Hepatocyte (in vitro differentiated cells): ENCODE measurements at regions not wholly inside any gene's neighbourhood (a gene's known extent, or its start where the extent isn't known, plus 50 kb on each side); places are given as distances from the start of the nearest gene placed in this dataset.
A peak's percentile ranks its signal among the peaks of the same experiment; 100 is the strongest.

Source experiments
- DNase-seq: peaks from one replicate; pipeline ENCODE4 v3.0.0-alpha.2; 2016; ENCODE audit warnings: low spot score
- H2AFZ ChIP-seq: fragments of 200-600 bp; sonication (generic); 2 replicates; pipeline ENCODE4 v1.6.0; 2016; ENCODE audit warnings: antibody characterized with exemption, mild to moderate bottlenecking
- H3K27ac ChIP-seq: fragments of 200-600 bp; sonication (generic); 2 replicates; pipeline ENCODE4 v1.5.1; 2016; ENCODE audit warnings: mild to moderate bottlenecking
- H3K27me3 ChIP-seq: fragments of 200-600 bp; sonication (generic); 2 replicates; pipeline ENCODE4 v1.6.1; 2016
- H3K36me3 ChIP-seq: fragments of 200-600 bp; sonication (generic); replicated peaks from 2 replicates; pipeline ENCODE4 v1.5.1; 2016; ENCODE audit warnings: low read depth; ENCODE audit not compliant: insufficient read depth
- H3K4me1 ChIP-seq: fragments of 200-600 bp; sonication (generic); 2 replicates; pipeline ENCODE4 v1.5.1; 2016; ENCODE audit warnings: mild to moderate bottlenecking, moderate library complexity; ENCODE audit not compliant: insufficient read depth
- H3K4me2 ChIP-seq: fragments of 200-600 bp; sonication (generic); 2 replicates; pipeline ENCODE4 v1.6.0; 2016
- H3K4me3 ChIP-seq: fragments of 200-600 bp; sonication (generic); 2 replicates; pipeline ENCODE4 v1.5.1; 2016; ENCODE audit warnings: mild to moderate bottlenecking
- H3K79me2 ChIP-seq: fragments of 200-600 bp; sonication (generic); 2 replicates; pipeline ENCODE4 v1.6.0; 2017; ENCODE audit warnings: mild to moderate bottlenecking
- H3K9me2 ChIP-seq: fragments of 200-600 bp; sonication (generic); replicated peaks from 2 replicates; pipeline ENCODE4 v1.6.0; 2017; ENCODE audit warnings: mild to moderate bottlenecking; ENCODE audit not compliant: insufficient read depth
- H3K9me3 ChIP-seq: fragments of 200-600 bp; sonication (generic); 2 replicates; pipeline ENCODE4 v1.5.1; 2016; ENCODE audit warnings: low read depth, mild to moderate bottlenecking
- H4K20me1 ChIP-seq: fragments of 200-600 bp; sonication (generic); 2 replicates; pipeline ENCODE4 v1.6.0; 2016; ENCODE audit warnings: mild to moderate bottlenecking; ENCODE audit not compliant: insufficient read depth, poor library complexity, severe bottlenecking
- CTCF ChIP-seq: fragments of 200-600 bp; sonication (generic); IDR thresholded peaks from 2 replicates; pipeline ENCODE4 v1.5.1; 2016; ENCODE audit warnings: antibody characterized with exemption, mild to moderate bottlenecking; ENCODE audit not compliant: poor library complexity
- EZH2 ChIP-seq: fragments of 200-600 bp; sonication (generic); IDR thresholded peaks from 2 replicates; pipeline ENCODE4 v1.6.1; 2016; ENCODE audit warnings: antibody characterized with exemption, mild to moderate bottlenecking, borderline replicate concordance
- EZH2phosphoT487 ChIP-seq: fragments of 200-600 bp; sonication (generic); IDR thresholded peaks from one replicate; pipeline ENCODE4 v1.6.1; 2018; ENCODE audit warnings: antibody characterized with exemption, mild to moderate bottlenecking, low read depth, moderate library complexity; ENCODE audit not compliant: unreplicated experiment, severe bottlenecking
- WGBS: methylation state at CpG from one replicate; pipeline ENCODE4 v1.1.6; 2016; ENCODE audit warnings: low lambda C conversion rate; ENCODE audit errors: missing lambda C conversion rate; 5-methylcytosine and 5-hydroxymethylcytosine counted together

GRCh38 chr5:4866131-4866659, 273.9 kb upstream of the ADAMTS16 start:
- TF ChIP-seq CTCF (no peak), EZH2phosphoT487 (no peak), EZH2 (no peak)
- Histone ChIP-seq H3K36me3 (no peaks in the 10 kb centered on the region), H3K27me3 (no peaks in the 10 kb centered on the region), H3K9me3 (no peaks in the 10 kb centered on the region), H3K79me2 (no peaks in the 10 kb centered on the region), H2AFZ (no peak overlapping the region), H3K4me1 (no peaks in the 10 kb centered on the region), H3K4me3 (no peak overlapping the region), H3K9me2 (no peaks in the 10 kb centered on the region), H4K20me1 (no peaks in the 10 kb centered on the region), H3K27ac (no peak overlapping the region), H3K4me2 (no peak overlapping the region)
- 98% methylated on average over 30 of the region's 49 CpGs for WGBS
- DNase-seq: no peak

DNA sequence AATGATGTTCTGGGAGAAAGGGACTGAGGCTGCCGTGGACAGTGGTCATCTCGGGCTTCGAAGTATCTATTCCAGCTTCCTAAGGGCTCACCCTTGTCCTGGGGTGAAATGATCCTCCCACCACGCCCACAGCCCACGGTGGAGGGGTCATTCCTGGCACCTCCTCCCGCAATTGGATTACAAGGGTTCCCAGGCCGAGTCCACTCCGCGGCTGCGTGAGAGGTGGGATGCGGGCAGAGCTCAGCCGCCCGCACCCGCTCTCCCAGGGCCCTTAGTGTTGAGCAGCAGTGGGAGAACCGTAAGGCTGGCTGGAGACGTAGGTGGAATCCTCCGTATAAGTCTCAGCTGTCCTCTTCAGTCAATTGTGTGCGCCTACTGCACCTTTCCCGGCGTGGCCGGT, 273.3 kb upstream of the ADAMTS16 start:
- Histone ChIP-seq H2AFZ (no peak overlapping the region), H3K79me2 (no peaks in the 10 kb centered on the region), H3K4me2 (no peak overlapping the region), H3K36me3 (no peaks in the 10 kb centered on the region), H3K4me3 (no peak overlapping the region), H3K4me1 (no peaks in the 10 kb centered on the region), H3K27ac (no peak overlapping the region), H3K9me2 (no peaks in the 10 kb centered on the region), H3K9me3 (no peaks in the 10 kb centered on the region), H3K27me3 (no peaks in the 10 kb centered on the region), H4K20me1 (no peaks in the 10 kb centered on the region)
- 96% methylated on average over 15 of the region's 21 CpGs for WGBS
- TF ChIP-seq EZH2: no peak
- TF ChIP-seq EZH2phosphoT487: no peak
- TF ChIP-seq CTCF: no peak
- no peak for DNase-seq

DNA sequence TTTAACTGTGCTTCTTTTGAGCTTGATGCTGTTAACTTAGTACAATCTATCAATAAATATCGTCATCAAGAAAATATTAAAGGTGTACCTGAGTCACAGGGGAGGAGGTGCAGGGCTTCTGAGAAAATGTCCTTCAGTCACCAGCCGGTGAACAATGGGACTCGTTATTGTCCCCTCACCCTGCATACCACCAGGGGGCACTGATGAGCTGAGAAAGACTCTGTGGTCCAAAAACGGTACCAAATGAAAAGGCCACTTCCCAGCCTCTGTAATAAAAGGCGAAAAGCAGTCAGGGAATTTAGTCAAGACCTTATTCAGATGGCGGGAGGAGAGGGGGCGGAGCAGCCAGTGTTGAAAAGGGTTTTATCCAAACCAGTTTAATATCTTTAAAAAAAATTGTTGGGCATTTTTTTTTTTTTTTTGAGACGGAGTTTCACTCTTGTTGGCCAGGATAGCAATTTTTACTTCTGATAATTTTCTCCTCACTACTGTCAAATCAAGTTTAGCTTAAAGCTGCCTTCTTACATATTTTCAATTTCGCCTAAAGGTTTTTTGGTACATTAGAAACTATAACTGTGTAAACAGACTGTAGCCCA, 271.9 kb upstream of the ADAMTS16 start:
- no peaks in the 10 kb centered on the region for H3K27me3 ChIP-seq
- H3K4me1 ChIP-seq: no peaks in the 10 kb centered on the region
- no peak overlapping the region for H3K4me2 ChIP-seq
- DNase-seq: peak; percentile 74
- no peak overlapping the region for H2AFZ ChIP-seq
- H3K27ac ChIP-seq: no peak overlapping the region
- H3K79me2 ChIP-seq: no peaks in the 10 kb centered on the region
- 42% methylated on average over 9 of the region's 9 CpGs for WGBS
- H3K9me3 ChIP-seq: no peaks in the 10 kb centered on the region
- H4K20me1 ChIP-seq: no peaks in the 10 kb centered on the region
- no peak overlapping the region for H3K4me3 ChIP-seq
- no peak for TF ChIP-seq EZH2phosphoT487
- no peak for TF ChIP-seq EZH2
- peak; percentile 73 for TF ChIP-seq CTCF
- H3K9me2 ChIP-seq: no peaks in the 10 kb centered on the region
- no peaks in the 10 kb centered on the region for H3K36me3 ChIP-seq

- 87% methylated on average over 8 of the region's 8 CpGs for WGBS
- Histone ChIP-seq H3K4me2 (no peak overlapping the region), H3K9me3 (no peaks in the 10 kb centered on the region), H3K4me1 (no peaks in the 10 kb centered on the region), H3K79me2 (no peaks in the 10 kb centered on the region), H3K27me3 (no peaks in the 10 kb centered on the region), H3K9me2 (no peaks in the 10 kb centered on the region), H3K4me3 (no peak overlapping the region), H3K36me3 (no peaks in the 10 kb centered on the region), H3K27ac (no peak overlapping the region), H4K20me1 (no peaks in the 10 kb centered on the region), H2AFZ (no peak overlapping the region)
- no peak for DNase-seq
- TF ChIP-seq EZH2phosphoT487 (no peak), EZH2 (no peak), CTCF (no peak)
Measured at GRCh38 chr5:4873652-4874051, 266.5 kb upstream of the ADAMTS16 start.
